NCI-H2029 treated with DMSO at 0.1 percent for 48 hours (cell line): ENCODE measurements at regions not wholly inside any gene's neighbourhood (a gene's known extent, or its start where the extent isn't known, plus 50 kb on each side); places are given as distances from the start of the nearest gene placed in this dataset.
A peak's percentile ranks its signal among the peaks of the same experiment; 100 is the strongest.
"Not testable (repeated sequence)": the region's sequence is repeated elsewhere in the genome, so short reads cannot be mapped to it uniquely, and the experiment has no call there.

Experiments used
- DNase-seq: peaks from one replicate; lab custom pipeline; 2025; lab: John Stamatoyannopoulos, UW

DNA sequence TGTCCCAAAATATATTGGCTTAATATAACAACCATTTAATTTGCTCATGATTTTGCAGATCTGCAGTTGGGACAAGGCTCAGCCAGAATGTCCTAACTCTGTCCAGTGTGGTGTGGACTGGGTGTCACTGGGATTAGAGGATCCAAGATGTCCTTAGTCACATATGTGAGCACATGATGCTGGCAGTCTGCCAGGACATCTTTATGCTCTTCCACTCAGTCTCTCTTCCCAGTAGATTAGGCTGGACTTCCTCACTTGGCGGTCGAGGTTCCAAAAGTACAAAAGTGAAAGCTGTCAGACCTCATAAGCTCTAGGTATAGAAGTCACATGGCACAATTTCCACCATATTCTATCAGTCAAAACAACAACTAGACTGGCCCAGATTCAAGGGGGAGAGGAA lies 167.9 kb upstream of the NTF3 start:
- no peak for DNase-seq

DNA sequence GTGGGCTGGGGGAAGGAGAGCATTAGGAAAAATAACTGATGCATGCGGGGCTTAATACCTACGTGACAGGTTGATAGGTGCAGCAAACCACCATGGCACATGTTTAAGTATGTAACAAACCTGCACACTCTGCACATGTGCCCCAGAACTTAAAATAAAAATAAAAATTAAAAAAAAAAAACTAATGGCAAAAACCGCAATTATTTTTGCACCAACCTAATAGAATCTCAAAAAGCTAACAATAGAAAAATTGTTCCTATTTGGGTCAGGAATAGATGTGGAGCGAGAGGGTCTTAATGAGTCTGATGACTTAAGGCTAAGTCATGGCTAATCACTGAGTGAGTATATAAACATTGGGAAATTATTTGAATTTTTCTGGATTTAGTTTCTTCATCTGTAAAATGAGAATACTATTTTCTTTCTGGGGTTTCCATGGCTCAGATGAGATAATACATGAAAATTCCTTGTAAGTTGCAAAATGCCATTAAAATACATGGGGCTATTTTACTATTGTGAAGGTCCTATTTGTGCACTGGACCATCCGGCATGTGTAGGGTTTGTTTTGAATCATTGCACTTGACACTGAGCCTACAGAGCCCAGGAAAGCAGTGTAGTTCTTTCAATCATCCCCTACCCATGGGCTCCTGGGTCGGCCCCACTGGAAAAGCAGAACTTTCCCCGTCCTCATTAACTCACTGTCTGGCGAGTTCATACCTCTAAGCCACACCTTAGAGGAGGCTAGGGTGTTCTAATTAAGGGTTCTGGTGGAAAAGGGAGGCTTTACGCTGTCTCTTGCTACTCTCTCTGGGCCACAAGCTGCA lies 164.1 kb upstream of the NTF3 start:
- no peak for DNase-seq

DNA sequence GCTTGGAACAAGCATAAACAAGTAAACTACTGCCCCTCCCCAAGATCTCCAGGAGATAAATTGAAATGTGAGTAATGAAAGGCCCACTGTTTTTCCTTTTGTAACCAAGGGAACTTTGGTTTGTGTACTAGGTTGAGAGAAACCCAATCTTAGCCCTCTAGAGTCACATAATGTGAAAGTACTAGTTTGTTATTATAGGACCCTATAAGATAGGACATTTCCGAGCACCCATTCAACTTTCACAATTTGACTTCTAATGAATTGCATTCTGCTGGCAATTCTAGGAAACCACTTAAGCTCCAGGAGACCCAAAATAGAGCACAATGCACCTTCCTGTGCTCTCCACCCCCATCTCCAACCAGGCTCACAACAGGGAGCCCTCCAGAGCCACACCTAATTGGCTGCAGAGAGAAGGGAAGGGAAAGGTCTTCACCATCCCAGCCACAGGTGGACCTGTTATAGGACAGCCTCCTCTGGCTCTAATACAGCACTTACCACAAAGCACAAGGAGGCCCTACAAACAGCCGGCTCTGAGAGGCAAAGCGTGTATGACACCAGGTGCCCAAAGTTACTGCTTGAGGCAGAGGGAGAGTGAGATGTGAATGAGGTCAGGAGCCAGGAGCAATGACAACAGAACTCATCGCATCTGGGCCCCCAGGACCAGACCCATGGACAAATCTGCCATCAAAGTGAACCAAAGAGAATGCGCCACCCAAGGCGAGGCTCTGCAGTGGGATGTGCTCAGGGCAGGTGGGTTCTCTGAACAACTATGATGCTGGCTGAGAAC lies 163.3 kb upstream of the NTF3 start:
- DNase-seq: peak; percentile 57

DNA sequence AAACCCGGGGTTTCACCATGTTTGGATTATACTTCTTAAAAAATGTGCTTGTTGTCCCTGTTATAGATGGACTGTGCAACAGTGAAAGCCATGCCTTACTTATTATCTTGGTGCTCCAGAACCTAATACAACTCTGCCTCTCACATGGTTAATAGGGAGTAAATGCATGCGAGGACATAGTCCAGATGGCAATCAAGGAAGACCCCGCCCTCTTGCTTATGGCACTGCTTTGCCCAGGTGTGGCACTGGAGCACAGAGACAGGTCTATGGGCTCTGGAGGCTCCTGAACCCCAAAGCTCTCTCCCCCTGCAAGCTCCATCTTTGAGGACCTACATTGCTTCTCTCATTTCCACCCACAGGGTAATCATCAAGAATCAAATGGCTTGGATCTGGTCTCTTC lies 162.1 kb upstream of the NTF3 start:
- no peak for DNase-seq

DNA sequence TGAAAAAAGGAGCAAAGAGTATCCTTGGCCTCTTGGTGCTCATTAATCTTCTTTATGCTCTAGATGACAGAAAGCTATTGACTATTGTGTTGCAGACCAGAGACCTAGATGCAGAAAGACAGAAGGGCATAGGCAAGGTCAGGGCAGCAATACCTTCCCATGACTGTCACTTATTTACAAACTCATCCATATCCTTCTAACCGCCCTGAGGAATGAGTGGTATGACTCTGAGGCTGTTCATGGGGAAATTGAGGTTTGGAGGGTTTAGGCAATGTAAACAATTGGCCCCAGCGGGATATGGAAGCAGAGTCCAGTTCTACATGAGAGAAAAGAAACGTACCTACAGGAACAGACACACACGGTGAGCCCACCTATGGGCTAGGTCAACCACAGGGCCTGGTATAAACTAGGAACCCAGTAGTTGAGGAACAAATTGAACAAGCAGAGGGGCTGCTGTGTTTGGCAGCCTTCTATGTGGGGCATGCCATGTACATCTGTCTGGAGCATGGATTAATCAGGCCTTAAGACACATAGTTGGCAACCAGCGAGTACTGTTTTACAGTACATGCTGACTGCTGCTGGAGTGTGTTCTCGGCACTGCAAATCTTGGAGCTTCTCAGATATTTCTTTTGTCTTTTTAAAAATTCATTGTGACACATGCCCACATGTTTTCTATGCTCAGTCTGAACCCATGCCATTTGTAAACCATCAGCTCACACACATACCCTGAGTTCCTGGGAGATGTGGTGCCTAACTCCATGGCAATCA lies 159.7 kb upstream of the NTF3 start:
- DNase-seq: no peak

DNA sequence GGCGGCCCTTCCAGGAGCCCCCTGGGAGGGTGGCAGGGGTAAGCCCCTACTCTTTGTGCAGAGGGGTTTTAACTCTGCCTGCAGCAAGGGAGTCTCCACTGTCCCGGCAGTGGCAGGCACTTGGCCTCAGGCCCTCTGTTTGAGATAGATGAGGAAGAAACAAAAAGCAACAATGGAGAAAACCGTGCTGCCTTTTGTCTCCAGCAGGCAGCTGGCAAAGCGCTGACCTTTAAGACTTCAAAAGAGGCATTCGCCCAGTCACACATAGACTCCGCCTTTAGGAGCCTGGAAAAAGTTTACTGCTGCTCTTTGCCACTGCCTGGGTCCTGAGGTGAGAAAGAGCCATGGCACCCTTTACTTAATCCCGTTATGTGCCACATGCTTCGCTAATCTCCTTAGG lies 158.2 kb upstream of the NTF3 start:
- DNase-seq: no peak

GRCh38 chr12:5276327-5276880 lies 155.5 kb upstream of the NTF3 start:
- DNase-seq: peak; percentile 56

- DNase-seq: no peak
Observed at GRCh38 chr12:5280086-5280485, 151.8 kb upstream of the NTF3 start.

GRCh38 chr12:5290368-5290767 lies 141.5 kb upstream of the NTF3 start:
- DNase-seq: not testable (repeated sequence)

GRCh38 chr12:5292651-5293050 lies 139.3 kb upstream of the NTF3 start:
- DNase-seq: no peak

DNA sequence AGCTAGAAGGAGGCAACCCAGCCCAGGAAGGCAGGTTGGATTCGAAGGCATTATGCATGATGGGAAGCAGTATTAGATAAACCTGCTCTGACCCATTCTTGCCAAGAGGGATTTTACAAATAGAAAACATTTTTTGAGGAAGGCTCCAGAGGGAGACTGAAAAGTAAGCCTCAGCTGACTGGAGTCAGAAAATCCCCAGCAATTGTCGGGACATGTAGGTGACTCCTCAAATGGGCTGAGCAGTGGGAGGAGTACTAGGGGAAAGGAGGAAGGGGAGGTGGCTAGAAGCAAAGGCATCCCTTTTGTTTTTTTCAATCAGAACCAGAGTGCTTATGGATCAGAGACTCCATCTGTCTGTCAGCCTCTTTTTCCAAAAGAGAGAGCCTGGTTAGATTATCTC lies 138.1 kb upstream of the NTF3 start:
- DNase-seq: no peak

- DNase-seq: no peak
Observed at GRCh38 chr12:5294274-5295070, 137.4 kb upstream of the NTF3 start.

DNA sequence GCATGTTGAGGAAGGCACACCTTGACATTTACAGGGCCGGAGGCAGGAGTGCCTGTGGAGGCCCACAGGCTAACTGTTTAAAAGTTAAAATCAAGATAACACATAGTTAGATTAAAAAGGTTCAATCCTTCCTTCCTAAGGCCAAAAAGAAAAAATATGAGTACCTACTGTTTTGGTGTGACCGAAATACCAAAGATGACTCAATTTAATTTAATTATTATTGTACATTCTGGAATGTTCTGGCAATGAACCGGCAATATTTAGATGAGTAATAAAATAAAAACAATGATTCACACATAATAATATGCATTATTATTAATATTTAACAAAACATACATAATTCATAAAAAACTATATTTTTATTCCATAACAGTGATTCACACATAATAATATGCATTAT lies 136.8 kb upstream of the NTF3 start:
- no peak for DNase-seq

DNA sequence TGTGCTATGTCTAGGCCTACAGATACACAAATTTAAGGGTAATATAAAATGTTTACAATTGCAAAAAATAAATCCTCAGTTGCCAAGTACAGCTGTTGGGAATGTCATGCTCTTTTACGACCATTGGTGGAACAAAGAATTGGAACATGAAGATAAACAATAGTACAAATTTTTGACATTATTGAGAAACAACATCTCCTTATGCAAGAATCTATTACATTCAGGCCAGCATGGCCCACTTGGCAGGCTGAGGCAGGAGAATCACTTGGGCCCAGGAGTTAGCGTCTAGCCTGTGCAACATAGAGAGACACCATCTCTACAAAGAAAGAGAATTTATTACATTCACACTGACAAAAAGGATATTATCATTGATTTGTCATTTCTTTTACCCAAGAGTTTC lies 135.9 kb upstream of the NTF3 start:
- no peak for DNase-seq

- no peak for DNase-seq
Observed at GRCh38 chr12:5301539-5301938, 130.4 kb upstream of the NTF3 start.

DNA sequence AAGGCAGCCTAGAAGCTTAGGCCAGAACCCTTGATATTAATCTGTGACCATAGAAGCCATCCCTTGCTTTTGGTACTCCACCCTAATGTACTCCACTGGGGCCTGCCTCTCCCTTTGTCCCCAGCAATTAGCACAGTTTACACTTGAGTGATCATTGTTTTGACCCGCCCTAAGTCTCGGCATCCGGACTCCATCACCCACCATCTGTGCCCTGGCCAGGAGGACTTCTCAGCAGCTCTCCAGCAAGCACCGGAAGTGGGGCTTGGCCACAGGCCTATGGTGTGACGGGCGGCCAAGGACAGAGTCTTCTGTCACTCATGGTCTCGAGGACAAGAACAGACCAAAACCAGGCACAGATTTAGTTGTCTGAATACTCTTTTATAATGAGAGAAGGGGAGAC lies 126.5 kb upstream of the NTF3 start:
- DNase-seq: peak; percentile 11

DNA sequence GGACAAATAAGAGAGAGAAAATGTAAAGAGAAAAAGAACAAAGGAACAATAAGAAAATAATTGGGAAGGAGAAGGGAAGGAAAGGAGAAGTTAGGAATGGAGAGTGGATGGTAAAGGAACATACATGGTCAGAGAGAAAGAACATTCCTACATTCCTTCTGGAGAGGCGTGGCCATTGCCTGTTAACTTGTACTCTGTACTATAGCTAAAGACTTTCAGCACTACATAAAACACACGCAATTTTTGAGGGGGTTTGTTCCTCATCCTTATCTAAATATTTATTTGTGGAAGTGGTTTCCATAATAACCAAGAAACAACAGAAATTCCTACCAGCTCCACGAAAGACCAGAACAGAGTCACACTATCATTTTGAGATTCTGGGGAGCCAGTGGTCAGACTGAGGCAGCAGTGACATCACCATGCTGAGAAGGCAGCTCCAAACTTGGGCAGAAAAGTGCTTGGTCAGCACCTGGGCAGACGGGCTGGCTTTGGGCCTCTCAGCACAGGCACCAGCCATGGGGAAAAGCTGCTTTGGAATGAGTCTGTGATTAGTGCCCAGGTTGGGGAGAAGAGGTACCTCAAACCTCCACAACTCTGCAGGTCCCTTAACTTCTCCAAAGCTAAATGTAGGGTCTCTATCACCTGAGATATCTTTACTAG lies 125.9 kb upstream of the NTF3 start:
- no peak for DNase-seq

GRCh38 chr12:5307065-5307464 lies 124.8 kb upstream of the NTF3 start:
- DNase-seq: peak; percentile 45

DNA sequence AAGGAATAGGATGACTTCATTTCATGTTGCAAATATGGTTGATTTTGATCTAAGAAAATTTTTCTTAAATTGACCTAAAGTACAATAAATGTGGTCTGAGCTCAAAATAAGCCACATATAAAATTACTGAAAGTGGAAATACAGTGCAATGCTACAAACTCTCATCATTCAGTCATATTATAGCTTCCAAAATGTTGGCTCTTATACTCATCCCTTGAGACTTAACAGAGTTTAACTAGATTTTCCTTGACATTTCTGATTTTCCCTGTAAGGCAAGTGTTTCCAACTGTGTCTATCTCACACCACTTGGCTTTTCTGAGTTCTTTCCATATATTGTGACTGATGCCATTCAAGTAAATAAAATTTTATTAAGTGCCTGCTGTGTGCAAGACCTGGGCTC lies 123.7 kb upstream of the NTF3 start:
- DNase-seq: no peak

DNA sequence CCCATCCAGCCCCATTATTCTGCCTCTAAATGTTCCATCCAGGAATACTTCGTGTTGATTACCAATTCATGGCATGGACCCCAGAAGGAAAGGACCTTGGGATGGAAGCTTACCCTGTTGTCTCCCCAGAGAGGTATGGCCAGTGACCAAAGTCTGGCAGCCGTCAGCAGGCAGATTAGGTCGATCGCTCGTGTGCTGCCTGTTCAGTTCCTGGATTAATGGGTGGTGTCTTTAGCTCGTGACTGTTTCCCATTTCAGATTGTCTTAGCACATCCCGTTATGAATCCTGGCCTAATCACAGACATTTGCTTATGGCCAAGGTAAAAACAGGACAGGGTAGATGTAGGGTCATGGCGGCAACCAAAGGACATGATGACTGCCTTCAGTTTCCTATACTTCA lies 122.9 kb upstream of the NTF3 start:
- no peak for DNase-seq

DNA sequence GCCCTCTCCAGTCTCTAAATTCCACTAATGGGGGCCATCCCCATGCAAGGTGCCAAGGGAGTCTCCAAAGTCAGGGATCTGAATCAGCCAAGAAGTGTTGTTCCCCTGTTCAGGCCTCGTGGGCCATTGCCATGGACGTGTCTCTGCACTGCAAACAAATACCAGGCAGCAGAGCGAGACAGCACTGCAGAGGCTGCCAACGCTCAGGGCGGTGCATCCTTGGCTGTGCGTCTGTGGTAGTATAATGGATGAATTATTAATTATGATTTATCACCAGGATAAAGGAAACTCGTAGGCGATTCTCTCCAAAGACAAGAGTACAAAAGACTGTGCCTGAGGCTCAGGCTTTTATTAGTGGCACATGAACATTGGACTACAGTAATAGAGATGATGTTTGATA lies 122.3 kb upstream of the NTF3 start:
- DNase-seq: peak; percentile 31
